Uterus (tissue), 3 donors: ENCODE measurements at regions not wholly inside any gene's neighbourhood (a gene's known extent, or its start where the extent isn't known, plus 50 kb on each side); places are given as distances from the start of the nearest gene placed in this dataset.

Experiments
- DNase-seq, 2 donors: peaks; one replicate each; pipeline ENCODE4 v3.0.0-alpha.2; 2019 to 2020
- H3K27ac ChIP-seq, 2 donors: fragments of 200-600 bp; sonication (generic); 1 replicate in 1 of 2; 2 replicates in 1 of 2; pipeline ENCODE4 v1.5.1; 2016 to 2018
- H3K27me3 ChIP-seq, 2 donors: fragments of 200-600 bp; sonication (generic); one replicate each; pipeline ENCODE4 v1.5.1; 2018 to 2019; ENCODE audit warnings: control low read depth in 1 of 2
- H3K36me3 ChIP-seq, 2 donors: fragments of 200-600 bp; sonication (generic); one replicate each; pipeline ENCODE4 v1.5.1; 2019; ENCODE audit warnings: control low read depth in 1 of 2
- H3K4me1 ChIP-seq, 2 donors: fragments of 200-600 bp; sonication (generic); one replicate each; pipeline ENCODE4 v1.5.1; 2018 to 2019; ENCODE audit warnings: control low read depth in 1 of 2
- H3K4me3 ChIP-seq, 2 donors: fragments of 200-600 bp; sonication (generic); 1 replicate in 1 of 2; 2 replicates in 1 of 2; pipeline ENCODE4 v1.5.1; 2018 to 2019; ENCODE audit warnings: mild to moderate bottlenecking in 1 of 2
- H3K9me3 ChIP-seq, 2 donors: fragments of 200-600 bp; sonication (generic); one replicate each; pipeline ENCODE4 v1.5.1; 2019; ENCODE audit warnings: control low read depth in 1 of 2
- POLR2A ChIP-seq, 2 donors: fragments of 450-650 bp; IDR thresholded peaks; one replicate each; pipeline ENCODE4 v1.6.1; 2016; ENCODE audit warnings: antibody characterized with exemption in 2 of 2, mild to moderate bottlenecking in 1 of 2, moderate library complexity in 1 of 2
- intact Hi-C: fragments of 100-400 bp; cut with DNase I; formaldehyde crosslinking; loops from one replicate; pipeline ENCODE4 v1.15.1; 2023; ENCODE audit warnings: low total_unique reads
- TF ChIP-seq, protein P1 (sequence below), 4 experiments: fragments of 200-600 bp in 2 of 4; fragments of 450-650 bp in 2 of 4; sonication (generic) in 2 of 4; IDR thresholded peaks; one replicate each; pipeline ENCODE4 v1.5.1; 2016 to 2019; ENCODE audit warnings: antibody characterized with exemption in 4 of 4, mild to moderate bottlenecking in 2 of 4, moderate library complexity in 1 of 4
- donor health status: DM: yes; HTN: yes; CAD: no.

DNA sequence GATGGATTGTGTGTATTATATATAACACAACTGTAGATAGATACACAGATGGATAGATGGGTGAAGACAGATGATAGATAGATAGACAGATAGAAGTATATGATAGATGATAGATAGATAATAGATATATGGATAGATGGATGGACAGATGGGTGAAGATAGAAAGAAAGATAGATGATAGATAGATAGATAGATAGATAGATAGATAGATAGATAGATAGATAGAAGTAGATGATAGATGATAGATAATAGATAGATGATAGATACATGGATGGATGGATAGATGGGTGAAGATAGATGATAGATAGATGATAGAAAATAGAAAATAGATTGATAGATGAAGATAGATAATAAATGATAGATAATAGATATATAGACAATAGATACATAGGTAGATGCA, 83.3 kb downstream of the FOXF2 start:
- Histone ChIP-seq H3K27ac (no peak overlapping the region), H3K4me3 (no peak overlapping the region), H3K4me1 (no peaks in the 10 kb centered on the region), H3K36me3 (no peaks in the 10 kb centered on the region), H3K9me3 (no peaks in the 10 kb centered on the region), H3K27me3 (no peaks in the 10 kb centered on the region)
- intact Hi-C loops = no loop called here
- TF ChIP-seq, protein P1, sequence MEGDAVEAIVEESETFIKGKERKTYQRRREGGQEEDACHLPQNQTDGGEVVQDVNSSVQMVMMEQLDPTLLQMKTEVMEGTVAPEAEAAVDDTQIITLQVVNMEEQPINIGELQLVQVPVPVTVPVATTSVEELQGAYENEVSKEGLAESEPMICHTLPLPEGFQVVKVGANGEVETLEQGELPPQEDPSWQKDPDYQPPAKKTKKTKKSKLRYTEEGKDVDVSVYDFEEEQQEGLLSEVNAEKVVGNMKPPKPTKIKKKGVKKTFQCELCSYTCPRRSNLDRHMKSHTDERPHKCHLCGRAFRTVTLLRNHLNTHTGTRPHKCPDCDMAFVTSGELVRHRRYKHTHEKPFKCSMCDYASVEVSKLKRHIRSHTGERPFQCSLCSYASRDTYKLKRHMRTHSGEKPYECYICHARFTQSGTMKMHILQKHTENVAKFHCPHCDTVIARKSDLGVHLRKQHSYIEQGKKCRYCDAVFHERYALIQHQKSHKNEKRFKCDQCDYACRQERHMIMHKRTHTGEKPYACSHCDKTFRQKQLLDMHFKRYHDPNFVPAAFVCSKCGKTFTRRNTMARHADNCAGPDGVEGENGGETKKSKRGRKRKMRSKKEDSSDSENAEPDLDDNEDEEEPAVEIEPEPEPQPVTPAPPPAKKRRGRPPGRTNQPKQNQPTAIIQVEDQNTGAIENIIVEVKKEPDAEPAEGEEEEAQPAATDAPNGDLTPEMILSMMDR (IDR thresholded peaks at IDR 0.05) = no peak
- no peak for TF ChIP-seq POLR2A (IDR thresholded peaks at IDR 0.05)
- DNase-seq = no peak

GRCh38 chr6:1473166-1473565, 83.8 kb downstream of the FOXF2 start:
- H3K27me3 ChIP-seq = no peaks in the 10 kb centered on the region
- intact Hi-C loops = no loop called here
- H3K4me1 ChIP-seq = no peaks in the 10 kb centered on the region
- no peaks in the 10 kb centered on the region for H3K9me3 ChIP-seq
- no peak overlapping the region for H3K4me3 ChIP-seq
- H3K36me3 ChIP-seq = no peaks in the 10 kb centered on the region
- TF ChIP-seq POLR2A (IDR thresholded peaks at IDR 0.05) = no peak
- TF ChIP-seq, protein P1 (IDR thresholded peaks at IDR 0.05) = no peak
- DNase-seq = no peak
- H3K27ac ChIP-seq = no peak overlapping the region

GRCh38 chr6:1473598-1473997, 84.2 kb downstream of the FOXF2 start:
- H3K36me3 ChIP-seq = no peaks in the 10 kb centered on the region
- intact Hi-C loops = no loop called here
- no peak for DNase-seq
- TF ChIP-seq, protein P1 (IDR thresholded peaks at IDR 0.05) = no peak
- TF ChIP-seq POLR2A (IDR thresholded peaks at IDR 0.05) = no peak
- H3K27ac ChIP-seq = no peak overlapping the region
- no peaks in the 10 kb centered on the region for H3K4me1 ChIP-seq
- no peaks in the 10 kb centered on the region for H3K9me3 ChIP-seq
- H3K27me3 ChIP-seq = no peaks in the 10 kb centered on the region
- H3K4me3 ChIP-seq = no peak overlapping the region

DNA sequence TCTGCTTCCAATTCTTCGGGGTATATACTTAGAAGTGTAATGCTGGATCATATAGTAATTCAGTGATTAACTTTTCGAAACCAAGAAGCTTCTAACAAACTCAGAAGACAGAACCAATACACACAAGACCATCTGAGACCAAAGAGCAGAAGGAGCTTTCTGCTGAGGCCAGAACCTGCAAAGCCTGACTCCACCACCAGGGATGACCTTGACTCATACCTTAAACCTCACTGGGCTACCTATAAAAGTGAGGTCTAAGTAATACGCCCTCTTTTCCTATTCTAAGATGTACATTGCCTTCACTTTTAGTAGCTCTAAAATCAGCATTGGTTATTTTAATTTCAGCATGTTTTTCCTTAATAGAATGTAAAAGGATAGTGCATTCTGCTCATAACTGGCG, 84.8 kb downstream of the FOXF2 start:
- TF ChIP-seq, protein P1 (IDR thresholded peaks at IDR 0.05) = no peak
- TF ChIP-seq POLR2A (IDR thresholded peaks at IDR 0.05) = no peak
- no peak overlapping the region for H3K4me3 ChIP-seq
- DNase-seq = no peak
- no peak overlapping the region for H3K27ac ChIP-seq
- H3K9me3 ChIP-seq = no peaks in the 10 kb centered on the region
- H3K27me3 ChIP-seq = no peaks in the 10 kb centered on the region
- intact Hi-C loops = no loop called here
- H3K4me1 ChIP-seq = no peaks in the 10 kb centered on the region
- no peaks in the 10 kb centered on the region for H3K36me3 ChIP-seq

- Histone ChIP-seq H3K27ac (no peak overlapping the region), H3K36me3 (no peaks in the 10 kb centered on the region), H3K9me3 (no peaks in the 10 kb centered on the region), H3K4me1 (no peaks in the 10 kb centered on the region), H3K4me3 (no peak overlapping the region), H3K27me3 (no peaks in the 10 kb centered on the region)
- TF ChIP-seq, protein P1 (IDR thresholded peaks at IDR 0.05) = no peak
- no peak for TF ChIP-seq POLR2A (IDR thresholded peaks at IDR 0.05)
- intact Hi-C loops = no loop called here
- DNase-seq = no peak
Observed at GRCh38 chr6:1475174-1475573, 85.8 kb downstream of the FOXF2 start.
